Ovary (tissue), 3 donors: ENCODE measurements at regions not wholly inside any gene's neighbourhood (a gene's known extent, or its start where the extent isn't known, plus 50 kb on each side); places are given as distances from the start of the nearest gene placed in this dataset.

ENCODE experiments used
- POLR2A ChIP-seq: fragments of 450-650 bp; IDR thresholded peaks from one replicate; pipeline ENCODE4 v1.6.1; 2017; ENCODE audit warnings: antibody characterized with exemption, mild to moderate bottlenecking, moderate library complexity
- TF ChIP-seq, protein P1 (sequence below), 3 donors: fragments of 450-650 bp in 2 of 3; fragments of 200-600 bp in 1 of 3; IDR thresholded peaks; one replicate each; pipeline versions ENCODE4 v1.5.1 to v1.8.0; 2016 to 2022; ENCODE audit warnings: antibody characterized with exemption in 3 of 3, mild to moderate bottlenecking in 1 of 3
- donor health status: DM: no; HTN: no; CAD: no.

DNA sequence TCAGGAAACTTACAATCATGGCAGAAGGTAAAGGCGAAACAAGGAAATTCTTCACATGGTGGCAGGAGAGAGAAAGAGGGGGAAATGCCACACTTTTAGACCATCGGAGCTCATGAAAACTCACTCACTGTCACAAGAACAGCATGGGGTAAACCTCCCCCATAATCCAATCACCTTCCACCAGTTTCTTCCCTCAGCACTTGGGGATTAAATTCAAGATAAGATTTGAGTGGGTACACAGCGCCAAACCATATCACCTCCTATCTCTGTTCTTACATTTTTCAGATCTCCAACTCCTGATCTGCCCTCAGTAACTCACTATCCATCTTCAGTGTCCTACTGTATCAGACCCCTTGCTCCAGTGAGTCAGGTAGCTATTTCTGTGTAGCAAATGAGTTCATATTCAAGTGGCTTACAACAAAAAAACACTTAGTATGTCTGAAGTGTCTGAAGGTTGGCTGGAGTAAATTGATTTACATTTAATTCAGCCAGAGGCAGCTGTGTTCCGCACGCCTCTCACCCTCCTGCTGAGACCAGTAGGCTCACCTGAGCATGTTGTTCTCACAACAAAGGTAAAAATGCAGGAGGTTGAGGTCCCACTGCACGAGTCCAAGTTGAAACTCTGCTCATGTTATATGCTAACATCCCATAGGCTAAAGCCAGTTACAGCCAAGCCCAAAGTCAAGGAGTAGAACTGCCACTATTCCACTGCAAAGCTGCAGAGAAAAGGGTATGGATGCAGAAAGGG, 180.7 kb upstream of the LMCD1 start:
- TF ChIP-seq POLR2A: no peak
- TF ChIP-seq, protein P1, sequence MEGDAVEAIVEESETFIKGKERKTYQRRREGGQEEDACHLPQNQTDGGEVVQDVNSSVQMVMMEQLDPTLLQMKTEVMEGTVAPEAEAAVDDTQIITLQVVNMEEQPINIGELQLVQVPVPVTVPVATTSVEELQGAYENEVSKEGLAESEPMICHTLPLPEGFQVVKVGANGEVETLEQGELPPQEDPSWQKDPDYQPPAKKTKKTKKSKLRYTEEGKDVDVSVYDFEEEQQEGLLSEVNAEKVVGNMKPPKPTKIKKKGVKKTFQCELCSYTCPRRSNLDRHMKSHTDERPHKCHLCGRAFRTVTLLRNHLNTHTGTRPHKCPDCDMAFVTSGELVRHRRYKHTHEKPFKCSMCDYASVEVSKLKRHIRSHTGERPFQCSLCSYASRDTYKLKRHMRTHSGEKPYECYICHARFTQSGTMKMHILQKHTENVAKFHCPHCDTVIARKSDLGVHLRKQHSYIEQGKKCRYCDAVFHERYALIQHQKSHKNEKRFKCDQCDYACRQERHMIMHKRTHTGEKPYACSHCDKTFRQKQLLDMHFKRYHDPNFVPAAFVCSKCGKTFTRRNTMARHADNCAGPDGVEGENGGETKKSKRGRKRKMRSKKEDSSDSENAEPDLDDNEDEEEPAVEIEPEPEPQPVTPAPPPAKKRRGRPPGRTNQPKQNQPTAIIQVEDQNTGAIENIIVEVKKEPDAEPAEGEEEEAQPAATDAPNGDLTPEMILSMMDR (IDR thresholded peaks at IDR 0.05): no peak
